Gastroesophageal sphincter (tissue), 3 donors: ENCODE measurements at regions not wholly inside any gene's neighbourhood (a gene's known extent, or its start where the extent isn't known, plus 50 kb on each side); places are given as distances from the start of the nearest gene placed in this dataset.

ENCODE experiments used
- CTCF ChIP-seq, 4 experiments: fragments of 200-600 bp in 2 of 4; fragments of 450-650 bp in 2 of 4; sonication (generic) in 1 of 4; IDR thresholded peaks; one replicate each; pipeline ENCODE4 v1.5.1; 2017 to 2019; ENCODE audit warnings: antibody characterized with exemption in 4 of 4, mild to moderate bottlenecking in 2 of 4, moderate library complexity in 2 of 4
- EP300 ChIP-seq: sonication (generic); formaldehyde crosslinking; IDR thresholded peaks from one replicate; pipeline ENCODE4 v1.6.1; 2017; ENCODE audit warnings: antibody characterized with exemption, mild to moderate bottlenecking

DNA sequence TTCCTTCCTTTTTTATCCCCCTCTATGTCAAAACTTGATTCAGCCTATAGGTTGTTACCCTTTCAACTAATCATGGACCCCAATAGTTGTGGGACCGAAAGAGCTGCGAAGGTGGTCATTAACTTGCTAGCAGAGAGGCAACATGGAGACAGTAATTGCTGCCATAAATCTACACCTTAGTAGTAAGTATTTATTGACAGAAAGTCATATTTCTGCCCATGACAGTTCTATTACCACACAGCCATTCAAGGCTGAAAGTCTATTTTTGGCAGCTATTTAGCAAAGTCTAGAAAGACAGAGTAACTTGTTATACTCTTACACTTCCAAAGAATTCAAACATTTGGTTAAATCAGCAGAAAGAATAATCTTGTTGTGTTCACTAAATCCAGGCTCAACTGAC is 236.2 kb downstream of the PRELID2 start:
- TF ChIP-seq CTCF (IDR thresholded peaks at IDR 0.05) (no peak), EP300 (no peak)
